H9 (cell line): ENCODE measurements at regions not wholly inside any gene's neighbourhood (a gene's known extent, or its start where the extent isn't known, plus 50 kb on each side); places are given as distances from the start of the nearest gene placed in this dataset.

ENCODE experiments used
- DNase-seq: peaks from one replicate; pipeline ENCODE4 v3.0.0-alpha.2; 2017
- H2AFZ ChIP-seq: one replicate; pipeline ENCODE4 v1.6.1; 2013; ENCODE audit warnings: mild to moderate bottlenecking, low read length, control low read depth, moderate library complexity
- H2AK5ac ChIP-seq: 2 replicates; pipeline ENCODE4 v1.6.1; 2013; ENCODE audit warnings: low read length, control low read depth, mixed read lengths; ENCODE audit not compliant: insufficient read length
- H2BK120ac ChIP-seq: one replicate; pipeline ENCODE4 v1.6.1; 2013; ENCODE audit warnings: low read depth, mild to moderate bottlenecking, low read length, control low read depth, inconsistent platforms; ENCODE audit not compliant: poor library complexity, severe bottlenecking
- H2BK12ac ChIP-seq: 2 replicates; pipeline ENCODE4 v1.6.1; 2013; ENCODE audit warnings: low read length, control low read depth, mixed read lengths, low read depth; ENCODE audit not compliant: insufficient read length
- H2BK15ac ChIP-seq: 2 replicates; pipeline ENCODE4 v1.6.1; 2013; ENCODE audit warnings: low read depth, low read length, control low read depth
- H2BK20ac ChIP-seq: one replicate; pipeline ENCODE4 v1.6.1; 2013; ENCODE audit warnings: low read depth, mild to moderate bottlenecking, low read length, control low read depth, inconsistent platforms; ENCODE audit not compliant: poor library complexity, severe bottlenecking
- H2BK5ac ChIP-seq: 2 replicates; pipeline ENCODE4 v1.6.1; 2013; ENCODE audit warnings: low read length, control low read depth, mixed read lengths; ENCODE audit not compliant: insufficient read length
- H3K14ac ChIP-seq: 2 replicates; pipeline ENCODE4 v1.6.1; 2013; ENCODE audit warnings: low read length, control low read depth; ENCODE audit not compliant: insufficient read depth
- H3K18ac ChIP-seq: 2 replicates; pipeline ENCODE4 v1.6.1; 2013; ENCODE audit warnings: low read depth, mild to moderate bottlenecking, mixed read lengths, low read length, control low read depth; ENCODE audit not compliant: insufficient read length
- H3K23ac ChIP-seq: 2 replicates; pipeline ENCODE4 v1.6.1; 2013; ENCODE audit warnings: low read length, control low read depth, mixed read lengths, low read depth; ENCODE audit not compliant: insufficient read length
- H3K23me2 ChIP-seq: 2 replicates; pipeline ENCODE4 v1.6.1; 2013; ENCODE audit warnings: low read depth, mild to moderate bottlenecking, mixed read lengths, low read length, control low read depth; ENCODE audit not compliant: insufficient read length, poor library complexity, severe bottlenecking
- H3K27ac ChIP-seq: 2 replicates; pipeline ENCODE4 v1.5.1; 2013; ENCODE audit warnings: low read length, control low read depth, mixed read lengths, low read depth; ENCODE audit not compliant: insufficient read length
- H3K27me3 ChIP-seq: 2 replicates; pipeline ENCODE4 v1.6.1; 2013; ENCODE audit warnings: low read length, control low read depth, inconsistent platforms; ENCODE audit not compliant: insufficient read depth
- H3K4ac ChIP-seq: 2 replicates; pipeline ENCODE4 v1.6.1; 2013; ENCODE audit warnings: low read depth, mild to moderate bottlenecking, control low read depth, inconsistent platforms, low read length, moderate library complexity
- H3K4me1 ChIP-seq: 2 replicates; pipeline ENCODE4 v1.6.1; 2013; ENCODE audit warnings: low read length, control low read depth, inconsistent platforms; ENCODE audit not compliant: insufficient read depth
- H3K4me2 ChIP-seq: 2 replicates; pipeline ENCODE4 v1.6.1; 2013; ENCODE audit warnings: low read length, control low read depth, mixed read lengths; ENCODE audit not compliant: insufficient read length, insufficient read depth
- H3K56ac ChIP-seq: 2 replicates; pipeline ENCODE4 v1.6.1; 2013; ENCODE audit warnings: low read depth, mild to moderate bottlenecking, mixed read lengths, low read length, control low read depth; ENCODE audit not compliant: insufficient read length
- H3K79me1 ChIP-seq: 2 replicates; pipeline ENCODE4 v1.6.1; 2013; ENCODE audit warnings: low read depth, mild to moderate bottlenecking, moderate library complexity, low read length, control low read depth, inconsistent platforms; ENCODE audit not compliant: insufficient read depth, poor library complexity, severe bottlenecking
- H3K79me2 ChIP-seq: 2 replicates; pipeline ENCODE4 v1.6.1; 2013; ENCODE audit warnings: low read length, control low read depth, inconsistent platforms; ENCODE audit not compliant: insufficient read depth
- H3K9ac ChIP-seq: 2 replicates; pipeline ENCODE4 v1.6.1; 2013; ENCODE audit warnings: low read length, control low read depth, mixed read lengths; ENCODE audit not compliant: insufficient read length; ENCODE audit errors: extremely low read depth
- H3K9me3 ChIP-seq: one replicate; pipeline ENCODE4 v1.6.1; 2013; ENCODE audit warnings: low read depth, low read length, inconsistent platforms; ENCODE audit not compliant: control insufficient read depth
- H3T11ph ChIP-seq: one replicate; pipeline ENCODE4 v1.6.1; 2013; ENCODE audit warnings: mild to moderate bottlenecking, low read length, control low read depth, inconsistent platforms
- H4K20me1 ChIP-seq: one replicate; pipeline ENCODE4 v1.6.1; 2013; ENCODE audit not compliant: control insufficient read depth, insufficient read length, insufficient read depth
- H4K5ac ChIP-seq: 2 replicates; pipeline ENCODE4 v1.6.1; 2013; ENCODE audit warnings: low read depth, mild to moderate bottlenecking, mixed read lengths, low read length, control low read depth; ENCODE audit not compliant: insufficient read length
- H4K8ac ChIP-seq: replicated peaks from 2 replicates; pipeline ENCODE4 v1.6.1; 2013; ENCODE audit warnings: low read length, control low read depth, mixed read lengths, low read depth; ENCODE audit not compliant: insufficient read length
- H4K91ac ChIP-seq: 2 replicates; pipeline ENCODE4 v1.6.1; 2013; ENCODE audit warnings: low read depth, mild to moderate bottlenecking, moderate library complexity, mixed read lengths, low read length, control low read depth; ENCODE audit not compliant: insufficient read length
- H3K27ac Mint-ChIP-seq, 3 experiments: 2 replicates in 2 of 3; 3 replicates in 1 of 3; pipeline ENCODE4 v1.8.0; 2020 to 2021; ENCODE audit warnings: mixed read lengths in 3 of 3, mild to moderate bottlenecking in 1 of 3, moderate library complexity in 1 of 3
- H3K27me3 Mint-ChIP-seq: 2 replicates; pipeline ENCODE4 v1.8.0; 2021; ENCODE audit warnings: low read depth, mild to moderate bottlenecking, moderate library complexity, mixed read lengths
- H3K36me3 Mint-ChIP-seq, 3 experiments: 2 replicates in 2 of 3; 3 replicates in 1 of 3; pipeline ENCODE4 v1.8.0; 2020 to 2021; ENCODE audit warnings: low read depth in 3 of 3, mixed read lengths in 3 of 3; ENCODE audit not compliant: insufficient read depth in 1 of 3
- H3K4me1 Mint-ChIP-seq, 2 experiments: 2 replicates each; pipeline ENCODE4 v1.8.0; 2020; ENCODE audit warnings: mixed read lengths in 2 of 2
- H3K4me3 Mint-ChIP-seq, 2 experiments: 2 replicates in 1 of 2; 3 replicates in 1 of 2; pipeline ENCODE4 v1.8.0; 2020 to 2021; ENCODE audit warnings: mild to moderate bottlenecking in 2 of 2, mixed read lengths in 2 of 2, moderate library complexity in 1 of 2
- H3K9me3 Mint-ChIP-seq, 2 experiments: 2 replicates in 1 of 2; 3 replicates in 1 of 2; pipeline ENCODE4 v1.8.0; 2020; ENCODE audit warnings: mild to moderate bottlenecking in 2 of 2, mixed read lengths in 2 of 2, moderate library complexity in 1 of 2
- CTCF ChIP-seq: fragments of 200-600 bp; sonication (generic); conservative IDR thresholded peaks from 3 replicates; pipeline ENCODE4 v1.8.0; 2021; ENCODE audit warnings: antibody characterized with exemption, mild to moderate bottlenecking
- WGBS: extraction: QIAGEN DNeasy Blood & Tissue Kit; methylation state at CpG from one replicate; pipeline ENCODE4 v1.1.7; 2013; ENCODE audit warnings: missing lambda C conversion rate, low lambda C conversion rate, mixed read lengths; ENCODE audit not compliant: insufficient read length; ENCODE audit errors: extremely low coverage; 5-methylcytosine and 5-hydroxymethylcytosine counted together

- no peak for TF ChIP-seq CTCF
- WGBS: no CpG with 5 or more reads among the region's 2 CpGs
- H3K27me3 Mint-ChIP-seq: no peaks in the 10 kb centered on the region
Observed at GRCh38 chr13:88014527-88014926, 343.4 kb downstream of the SLITRK5 start.

More at GRCh38 chr13:88014527-88014926, 343.4 kb downstream of the SLITRK5 start:
- H3K79me2 ChIP-seq: no peaks in the 10 kb centered on the region
- no peak overlapping the region for H3T11ph ChIP-seq
- H3K23me2 ChIP-seq: no peaks in the 10 kb centered on the region
- Mint-ChIP-seq H3K4me1 (no peaks in the 10 kb centered on the region), H3K4me3 (no peak overlapping the region), H3K27ac (no peak overlapping the region), H3K36me3 (peaks cover 0 to 12% (median 3%) of the 10 kb centered on the region in 3 experiments; a peak in 4 of 7 replicates), H3K9me3 (peaks cover 8 to 22% of the 10 kb centered on the region in 2 experiments)
- no peak overlapping the region for H2BK20ac ChIP-seq
- no peak overlapping the region for H3K23ac ChIP-seq
- no peak overlapping the region for H3K4me2 ChIP-seq
- no peak overlapping the region for H3K14ac ChIP-seq
- no peak overlapping the region for H3K18ac ChIP-seq
- no peak for DNase-seq
- no peak overlapping the region for H2AFZ ChIP-seq
- H4K8ac ChIP-seq: no peak overlapping the region
- H3K9me3 ChIP-seq: no peaks in the 10 kb centered on the region
- H2BK5ac ChIP-seq: no peak overlapping the region
- no peak overlapping the region for H2BK120ac ChIP-seq
- no peak overlapping the region for H2AK5ac ChIP-seq
- H2BK12ac ChIP-seq: no peak overlapping the region
- no peak overlapping the region for H3K56ac ChIP-seq
- H3K27me3 ChIP-seq: no peaks in the 10 kb centered on the region
- no peak overlapping the region for H4K5ac ChIP-seq
- no peak overlapping the region for H3K4ac ChIP-seq
- no peaks in the 10 kb centered on the region for H4K20me1 ChIP-seq
- H2BK15ac ChIP-seq: no peak overlapping the region
- no peak overlapping the region for H3K27ac ChIP-seq
- no peak overlapping the region for H3K9ac ChIP-seq
- H4K91ac ChIP-seq: no peak overlapping the region
- no peaks in the 10 kb centered on the region for H3K4me1 ChIP-seq
- no peaks in the 10 kb centered on the region for H3K79me1 ChIP-seq
